Tibial nerve (tissue), 4 donors: ENCODE measurements at regions not wholly inside any gene's neighbourhood (a gene's known extent, or its start where the extent isn't known, plus 50 kb on each side); places are given as distances from the start of the nearest gene placed in this dataset.

Experiments used
- DNase-seq, 2 donors: peaks; one replicate each; pipeline ENCODE4 v3.0.0-alpha.2; 2019; ENCODE audit warnings: low spot score in 2 of 2
- H3K27ac ChIP-seq, 4 donors: fragments of 200-600 bp; sonication (generic) in 3 of 4; one replicate each; pipeline ENCODE4 v1.5.1; 2017 to 2019; ENCODE audit warnings: mild to moderate bottlenecking in 1 of 4
- H3K27me3 ChIP-seq, 2 donors: fragments of 200-600 bp; sonication (generic) in 1 of 2; one replicate each; pipeline versions ENCODE4 v1.5.1 to v1.6.0; 2017 to 2019
- H3K36me3 ChIP-seq, 3 donors: fragments of 200-600 bp; sonication (generic); one replicate each; pipeline ENCODE4 v1.5.1; 2018 to 2019
- H3K4me1 ChIP-seq, 4 donors: fragments of 200-600 bp; sonication (generic) in 3 of 4; one replicate each; pipeline ENCODE4 v1.5.1; 2017 to 2019
- H3K4me3 ChIP-seq, 4 donors: fragments of 200-600 bp; sonication (generic) in 3 of 4; one replicate each; pipeline ENCODE4 v1.5.1; 2017 to 2019; ENCODE audit warnings: mild to moderate bottlenecking in 1 of 4, moderate library complexity in 1 of 4
- H3K9me3 ChIP-seq, 4 donors: fragments of 200-600 bp; sonication (generic) in 3 of 4; one replicate each; pipeline ENCODE4 v1.5.1; 2017 to 2019
- EP300 ChIP-seq, 2 donors: sonication (generic); formaldehyde crosslinking; IDR thresholded peaks; one replicate each; pipeline ENCODE4 v1.6.1; 2017; ENCODE audit warnings: antibody characterized with exemption in 2 of 2, mild to moderate bottlenecking in 1 of 2
- POLR2A ChIP-seq, 2 donors: fragments of 450-650 bp; IDR thresholded peaks; one replicate each; pipeline ENCODE4 v1.6.1; 2017; ENCODE audit warnings: antibody characterized with exemption in 2 of 2, mild to moderate bottlenecking in 2 of 2, moderate library complexity in 2 of 2
- WGBS, 2 donors: methylation state at CpG; one replicate each; pipeline ENCODE4 v1.1.5; 2018; 5-methylcytosine and 5-hydroxymethylcytosine counted together
- TF ChIP-seq, protein P1 (sequence below), 5 experiments: fragments of 200-600 bp in 3 of 5; fragments of 450-650 bp in 2 of 5; sonication (generic) in 3 of 5; IDR thresholded peaks; one replicate each; pipeline ENCODE4 v1.5.1; 2016 to 2019; ENCODE audit warnings: antibody characterized with exemption in 5 of 5, mild to moderate bottlenecking in 3 of 5, moderate library complexity in 2 of 5

GRCh38 chr7:52712938-52713337 lies 322.5 kb upstream of the POM121L12 start:
- H3K4me1 ChIP-seq = no peaks in the 10 kb centered on the region
- peaks cover 0 to 12% (median 0%) of the 10 kb centered on the region in 4 donors for H3K9me3 ChIP-seq
- DNase-seq = no peak
- WGBS, 2 donors = 89 to 91% methylated on average over 2 of the region's 2 CpGs
- TF ChIP-seq, protein P1, sequence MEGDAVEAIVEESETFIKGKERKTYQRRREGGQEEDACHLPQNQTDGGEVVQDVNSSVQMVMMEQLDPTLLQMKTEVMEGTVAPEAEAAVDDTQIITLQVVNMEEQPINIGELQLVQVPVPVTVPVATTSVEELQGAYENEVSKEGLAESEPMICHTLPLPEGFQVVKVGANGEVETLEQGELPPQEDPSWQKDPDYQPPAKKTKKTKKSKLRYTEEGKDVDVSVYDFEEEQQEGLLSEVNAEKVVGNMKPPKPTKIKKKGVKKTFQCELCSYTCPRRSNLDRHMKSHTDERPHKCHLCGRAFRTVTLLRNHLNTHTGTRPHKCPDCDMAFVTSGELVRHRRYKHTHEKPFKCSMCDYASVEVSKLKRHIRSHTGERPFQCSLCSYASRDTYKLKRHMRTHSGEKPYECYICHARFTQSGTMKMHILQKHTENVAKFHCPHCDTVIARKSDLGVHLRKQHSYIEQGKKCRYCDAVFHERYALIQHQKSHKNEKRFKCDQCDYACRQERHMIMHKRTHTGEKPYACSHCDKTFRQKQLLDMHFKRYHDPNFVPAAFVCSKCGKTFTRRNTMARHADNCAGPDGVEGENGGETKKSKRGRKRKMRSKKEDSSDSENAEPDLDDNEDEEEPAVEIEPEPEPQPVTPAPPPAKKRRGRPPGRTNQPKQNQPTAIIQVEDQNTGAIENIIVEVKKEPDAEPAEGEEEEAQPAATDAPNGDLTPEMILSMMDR (IDR thresholded peaks at IDR 0.05) = no peak
- no peak for TF ChIP-seq POLR2A (IDR thresholded peaks at IDR 0.05)
- TF ChIP-seq EP300 (IDR thresholded peaks at IDR 0.05) = no peak
- H3K27me3 ChIP-seq = no peaks in the 10 kb centered on the region
- H3K4me3 ChIP-seq = no peak overlapping the region
- H3K27ac ChIP-seq = no peak overlapping the region
- no peaks in the 10 kb centered on the region for H3K36me3 ChIP-seq

GRCh38 chr7:52711951-52712350 lies 323.5 kb upstream of the POM121L12 start:
- no peak for DNase-seq
- no peak for TF ChIP-seq POLR2A (IDR thresholded peaks at IDR 0.05)
- TF ChIP-seq, protein P1 (IDR thresholded peaks at IDR 0.05) = no peak
- no peak for TF ChIP-seq EP300 (IDR thresholded peaks at IDR 0.05)
- Histone ChIP-seq H3K9me3 (peaks cover 0 to 12% (median 0%) of the 10 kb centered on the region in 4 donors), H3K36me3 (no peaks in the 10 kb centered on the region), H3K4me3 (no peak overlapping the region), H3K4me1 (no peaks in the 10 kb centered on the region), H3K27ac (no peak overlapping the region), H3K27me3 (no peaks in the 10 kb centered on the region)
- 23 to 25% methylated on average over 1 of the region's 1 CpG for WGBS, 2 donors

GRCh38 chr7:52708846-52709245 lies 326.6 kb upstream of the POM121L12 start:
- no peak for DNase-seq
- TF ChIP-seq, protein P1 (IDR thresholded peaks at IDR 0.05) = no peak
- TF ChIP-seq EP300 (IDR thresholded peaks at IDR 0.05) (no peak), POLR2A (IDR thresholded peaks at IDR 0.05) (no peak)
- no peak overlapping the region for H3K27ac ChIP-seq
- WGBS, 2 donors = 72 to 74% methylated on average over 3 of the region's 3 CpGs
- H3K27me3 ChIP-seq = no peaks in the 10 kb centered on the region
- no peak overlapping the region for H3K4me3 ChIP-seq
- H3K9me3 ChIP-seq = peaks cover 0 to 12% (median 0%) of the 10 kb centered on the region in 4 donors
- no peaks in the 10 kb centered on the region for H3K36me3 ChIP-seq
- no peaks in the 10 kb centered on the region for H3K4me1 ChIP-seq

DNA sequence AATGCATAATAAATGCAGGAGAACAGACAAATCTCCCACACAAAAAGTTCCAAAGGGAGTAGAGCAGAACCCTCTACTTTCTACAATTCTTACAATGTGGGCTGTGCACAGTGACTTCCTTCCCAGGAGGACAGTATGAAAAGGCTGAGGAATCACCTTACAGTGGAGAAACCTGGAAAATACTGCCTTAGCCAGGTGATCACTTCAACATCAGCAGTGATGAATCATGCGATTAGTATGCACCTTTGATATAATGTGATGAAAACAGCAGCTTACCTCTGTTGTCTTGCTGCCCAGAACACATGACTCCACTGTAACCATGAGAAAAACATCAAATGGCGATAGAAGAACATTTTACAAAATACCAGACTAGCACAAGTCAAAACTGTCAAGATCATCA lies 329.7 kb upstream of the POM121L12 start:
- Histone ChIP-seq H3K4me3 (no peak overlapping the region), H3K4me1 (no peaks in the 10 kb centered on the region), H3K27ac (no peak overlapping the region), H3K27me3 (no peaks in the 10 kb centered on the region), H3K9me3 (peaks cover 0 to 16% (median 0%) of the 10 kb centered on the region in 4 donors), H3K36me3 (no peaks in the 10 kb centered on the region)
- WGBS, 2 donors = 82 to 88% methylated on average over 2 of the region's 2 CpGs
- TF ChIP-seq POLR2A (IDR thresholded peaks at IDR 0.05) (no peak), EP300 (IDR thresholded peaks at IDR 0.05) (no peak)
- TF ChIP-seq, protein P1 (IDR thresholded peaks at IDR 0.05) = no peak
- no peak for DNase-seq

DNA sequence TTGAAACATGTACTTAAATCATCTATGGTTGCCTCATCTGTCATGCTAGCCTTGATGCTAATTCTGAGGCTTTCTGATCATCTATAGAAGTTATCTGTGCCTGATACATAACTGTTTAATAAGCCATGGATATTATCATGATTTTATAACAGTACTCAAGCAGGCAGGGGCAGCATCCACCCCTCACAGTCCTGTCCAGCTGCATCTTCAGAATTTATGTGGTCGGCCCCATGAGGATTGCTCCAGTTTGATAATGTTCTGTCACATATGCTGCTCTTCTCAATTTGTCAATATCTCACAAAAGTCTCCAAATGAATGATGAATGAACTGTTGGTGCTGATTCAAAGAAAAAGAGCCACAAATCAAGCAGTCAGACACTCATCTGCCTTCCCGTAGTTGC lies 335.1 kb upstream of the POM121L12 start:
- H3K4me3 ChIP-seq = no peak overlapping the region
- 74 to 85% methylated on average over 2 of the region's 2 CpGs for WGBS, 2 donors
- peaks cover 0 to 4% (median 0%) of the 10 kb centered on the region in 4 donors for H3K9me3 ChIP-seq
- no peaks in the 10 kb centered on the region for H3K4me1 ChIP-seq
- no peak overlapping the region for H3K27ac ChIP-seq
- H3K27me3 ChIP-seq = no peaks in the 10 kb centered on the region
- no peak for DNase-seq
- TF ChIP-seq, protein P1 (IDR thresholded peaks at IDR 0.05) = no peak
- TF ChIP-seq POLR2A (IDR thresholded peaks at IDR 0.05) = no peak
- TF ChIP-seq EP300 (IDR thresholded peaks at IDR 0.05) = no peak
- H3K36me3 ChIP-seq = no peaks in the 10 kb centered on the region
